H1 (cell line): ENCODE measurements at regions not wholly inside any gene's neighbourhood (a gene's known extent, or its start where the extent isn't known, plus 50 kb on each side); places are given as distances from the start of the nearest gene placed in this dataset.

Experiments used
- CTCF ChIA-PET: fragments of 300-600 bp; sonication (Branson Sonifier 250); formaldehyde crosslinking; loops from one replicate; lab custom pipeline; 2021; ENCODE audit not compliant: partially characterized antibody; lab: Charles Lee
- POLR2A ChIA-PET: fragments of 300-600 bp; sonication (Branson Sonifier 250); formaldehyde crosslinking; loops from one replicate; lab custom pipeline; 2021; ENCODE audit warnings: inconsistent platforms; ENCODE audit not compliant: partially characterized antibody; lab: Charles Lee
- DNase-seq, 2 experiments: peaks; one replicate each; pipeline versions ENCODE4 v3.0.0 to v3.0.0-alpha.2; 2010 to 2022; ENCODE audit warnings: low spot score in 2 of 2, low read depth in 1 of 2, mixed read lengths in 1 of 2
- FAIRE-seq: peaks from 2 replicates; lab custom pipeline; 2011; peaks lifted over from hg19 to GRCh38; lab: Jason Lieb, UNC
- H2AFZ ChIP-seq: 2 replicates; pipeline ENCODE4 v1.8.1; 2012; ENCODE audit warnings: low read length, inconsistent platforms
- H2AK5ac ChIP-seq: 2 replicates; pipeline ENCODE4 v1.6.1; 2013; ENCODE audit warnings: low read depth, low read length
- H2BK120ac ChIP-seq: replicated peaks from 2 replicates; pipeline ENCODE3; 2013; ENCODE audit warnings: low read depth, low read length, inconsistent platforms
- H2BK12ac ChIP-seq: 2 replicates; pipeline ENCODE4 v1.6.1; 2013; ENCODE audit warnings: low read depth, low read length
- H2BK15ac ChIP-seq: 2 replicates; pipeline ENCODE4 v1.6.1; 2013; ENCODE audit warnings: low read length
- H2BK20ac ChIP-seq: 2 replicates; pipeline ENCODE4 v1.6.1; 2013; ENCODE audit warnings: low read length
- H2BK5ac ChIP-seq: 2 replicates; pipeline ENCODE4 v1.6.1; 2013; ENCODE audit warnings: low read depth, low read length
- H3K14ac ChIP-seq: 2 replicates; pipeline ENCODE4 v1.6.1; 2013; ENCODE audit warnings: inconsistent platforms; ENCODE audit not compliant: insufficient read length
- H3K18ac ChIP-seq: 2 replicates; pipeline ENCODE4 v1.6.1; 2013; ENCODE audit warnings: low read length; ENCODE audit errors: extremely low read depth
- H3K23ac ChIP-seq: 2 replicates; pipeline ENCODE4 v1.6.1; 2013; ENCODE audit warnings: inconsistent platforms; ENCODE audit not compliant: insufficient read length
- H3K23me2 ChIP-seq: 2 replicates; pipeline ENCODE4 v1.6.1; 2013; ENCODE audit warnings: low read depth, low read length
- H3K27ac ChIP-seq: 2 replicates; pipeline ENCODE4 v1.6.1; 2011; ENCODE audit warnings: low read depth, low read length, inconsistent platforms
- H3K27me3 ChIP-seq, 4 experiments: replicated peaks in 1 of 4; 1 replicate in 1 of 4; 2 replicates in 3 of 4; pipeline versions ENCODE4 v1.6.1 to v1.8.1; 2011 to 2013; ENCODE audit warnings: low read length in 3 of 4, mild to moderate bottlenecking in 3 of 4, inconsistent platforms in 2 of 4, mixed read lengths in 2 of 4, moderate library complexity in 1 of 4; ENCODE audit not compliant: control insufficient read depth in 3 of 4, insufficient read depth in 3 of 4; ENCODE audit errors: extremely low read depth in 1 of 4
- H3K36me3 ChIP-seq, 4 experiments: 2 replicates each; pipeline versions ENCODE4 v1.6.1 to v1.8.1; 2011 to 2013; ENCODE audit warnings: mild to moderate bottlenecking in 4 of 4, low read length in 3 of 4, moderate library complexity in 2 of 4, control low read depth in 1 of 4, inconsistent platforms in 1 of 4; ENCODE audit not compliant: insufficient read depth in 4 of 4, control insufficient read depth in 2 of 4
- H3K4ac ChIP-seq: replicated peaks from 2 replicates; pipeline ENCODE3; 2013; ENCODE audit warnings: low read length, low read depth, mixed read lengths, inconsistent platforms; ENCODE audit not compliant: insufficient read length
- H3K4me1 ChIP-seq, 4 experiments: replicated peaks in 1 of 4; 1 replicate in 1 of 4; 2 replicates in 3 of 4; pipeline versions ENCODE4 v1.6.1 to v1.8.1; 2011 to 2013; ENCODE audit warnings: low read length in 3 of 4, inconsistent platforms in 2 of 4, mixed read lengths in 1 of 4; ENCODE audit not compliant: insufficient read depth in 4 of 4, control insufficient read depth in 3 of 4
- H3K4me2 ChIP-seq, 2 experiments: 2 replicates each; pipeline versions ENCODE4 v1.6.1 to v1.8.1; 2011 to 2013; ENCODE audit warnings: low read depth in 2 of 2, low read length in 2 of 2, control low read depth in 1 of 2, inconsistent platforms in 1 of 2, mild to moderate bottlenecking in 1 of 2; ENCODE audit not compliant: insufficient read depth in 1 of 2
- H3K4me3 ChIP-seq, 4 experiments: fragments of 200-600, 300-600 bp in 1 of 4; sonication (generic), shearing (Covaris generic), sonication (Bioruptor Twin) in 1 of 4; 2 replicates each; pipeline versions ENCODE4 v1.5.1 to v1.8.1; 2011 to 2016; ENCODE audit warnings: low read length in 4 of 4, low read depth in 3 of 4, control low read depth in 2 of 4, inconsistent platforms in 2 of 4, mild to moderate bottlenecking in 2 of 4, mixed read lengths in 1 of 4, moderate library complexity in 1 of 4; ENCODE audit not compliant: insufficient read depth in 2 of 4; ENCODE audit errors: extremely low read depth in 1 of 4
- H3K56ac ChIP-seq: replicated peaks from 2 replicates; pipeline ENCODE3; 2013; ENCODE audit warnings: low read depth, mild to moderate bottlenecking, mixed read lengths, low read length, inconsistent platforms; ENCODE audit not compliant: insufficient read length
- H3K79me1 ChIP-seq: 2 replicates; pipeline ENCODE4 v1.6.1; 2013; ENCODE audit warnings: low read depth, low read length, control low read depth
- H3K79me2 ChIP-seq, 2 experiments: 2 replicates each; pipeline versions ENCODE4 v1.6.1 to v1.8.1; 2012 to 2013; ENCODE audit warnings: low read length in 2 of 2, mild to moderate bottlenecking in 2 of 2, inconsistent platforms in 1 of 2; ENCODE audit not compliant: insufficient read depth in 2 of 2, control insufficient read depth in 1 of 2
- H3K9ac ChIP-seq, 4 experiments: replicated peaks in 1 of 4; 1 replicate in 1 of 4; 2 replicates in 3 of 4; pipeline versions ENCODE4 v1.6.1 to v1.8.1; 2011 to 2013; ENCODE audit warnings: low read depth in 3 of 4, low read length in 3 of 4, control low read depth in 2 of 4, mild to moderate bottlenecking in 2 of 4, moderate library complexity in 2 of 4, inconsistent platforms in 1 of 4; ENCODE audit errors: extremely low read depth in 1 of 4
- H3K9me3 ChIP-seq, 2 experiments: 2 replicates each; pipeline versions ENCODE4 v1.6.1 to v1.8.1; 2012 to 2013; ENCODE audit warnings: mild to moderate bottlenecking in 2 of 2, moderate library complexity in 2 of 2, control low read depth in 1 of 2, inconsistent platforms in 1 of 2, low read depth in 1 of 2, low read length in 1 of 2, mixed read lengths in 1 of 2; ENCODE audit not compliant: insufficient read depth in 2 of 2
- H4K20me1 ChIP-seq, 2 experiments: replicated peaks in 1 of 2; 2 replicates each; pipeline versions ENCODE3 to v1.8.1; 2011 to 2013; ENCODE audit warnings: inconsistent platforms in 2 of 2, low read length in 2 of 2, mild to moderate bottlenecking in 1 of 2; ENCODE audit not compliant: insufficient read depth in 2 of 2, control insufficient read depth in 1 of 2
- H4K5ac ChIP-seq: 2 replicates; pipeline ENCODE4 v1.6.1; 2013; ENCODE audit warnings: low read length, low read depth, mixed read lengths, inconsistent platforms; ENCODE audit not compliant: insufficient read length
- H4K8ac ChIP-seq: 2 replicates; pipeline ENCODE4 v1.8.0; 2013; ENCODE audit warnings: mild to moderate bottlenecking, moderate library complexity, low read length, inconsistent platforms; ENCODE audit not compliant: insufficient read depth; ENCODE audit errors: extremely low read depth
- H4K91ac ChIP-seq: replicated peaks from 2 replicates; pipeline ENCODE3; 2013; ENCODE audit warnings: low read length, mixed read lengths, inconsistent platforms; ENCODE audit not compliant: insufficient read length
- CHD1 ChIP-seq: IDR thresholded peaks from 2 replicates; pipeline ENCODE4 v1.6.1; 2012; ENCODE audit warnings: low read depth, low read length, improper control_type of control experiment
- EGR1 ChIP-seq: IDR thresholded peaks from 2 replicates; pipeline ENCODE4 v1.6.1; 2011; ENCODE audit warnings: low read depth, low read length, borderline replicate concordance
- HDAC2 ChIP-seq, 2 experiments: fragments of 300-600 bp in 1 of 2; sonication (generic) in 1 of 2; IDR thresholded peaks; 2 replicates each; pipeline ENCODE4 v1.6.1; 2011 to 2012; ENCODE audit warnings: low read depth in 2 of 2, low read length in 2 of 2, mild to moderate bottlenecking in 2 of 2, moderate library complexity in 2 of 2, borderline replicate concordance in 1 of 2, inconsistent platforms in 1 of 2
- JUN ChIP-seq: IDR thresholded peaks from 2 replicates; pipeline ENCODE4 v1.6.1; 2011; ENCODE audit warnings: low read depth, mild to moderate bottlenecking, improper control_type of control experiment, low read length
- KDM4A ChIP-seq: IDR thresholded peaks from one replicate; pipeline ENCODE4 v1.7.1; 2012; ENCODE audit warnings: low read depth, mild to moderate bottlenecking, moderate library complexity, low read length, inconsistent platforms; ENCODE audit not compliant: severe bottlenecking
- NANOG ChIP-seq: IDR thresholded peaks from 2 replicates; pipeline ENCODE4 v1.6.1; 2011; ENCODE audit warnings: low read length, low read depth, mild to moderate bottlenecking, inconsistent platforms; ENCODE audit not compliant: insufficient read depth, poor library complexity, severe bottlenecking
- POU5F1 ChIP-seq: IDR thresholded peaks from 2 replicates; pipeline ENCODE4 v1.6.1; 2011; ENCODE audit warnings: low read depth, mild to moderate bottlenecking, low read length, moderate library complexity
- RAD21 ChIP-seq, 2 experiments: IDR thresholded peaks in 1 of 2; conservative IDR thresholded peaks in 1 of 2; 2 replicates each; pipeline ENCODE4 v1.6.1; 2011; ENCODE audit warnings: low read depth in 2 of 2, low read length in 2 of 2, improper control_type of control experiment in 1 of 2, inconsistent platforms in 1 of 2, mild to moderate bottlenecking in 1 of 2, moderate library complexity in 1 of 2
- RFX5 ChIP-seq: IDR thresholded peaks from 2 replicates; pipeline ENCODE4 v1.6.1; 2011; ENCODE audit warnings: low read depth, low read length, improper control_type of control experiment, borderline replicate concordance
- SIX5 ChIP-seq: IDR thresholded peaks from 2 replicates; pipeline ENCODE4 v1.6.1; 2011; ENCODE audit warnings: mild to moderate bottlenecking, low read depth, low read length
- SP4 ChIP-seq: IDR thresholded peaks from 2 replicates; pipeline ENCODE4 v1.6.1; 2012; ENCODE audit warnings: low read length, inconsistent platforms
- ZNF274 ChIP-seq: IDR thresholded peaks from 2 replicates; pipeline ENCODE4 v1.7.0; 2012; ENCODE audit warnings: low read length, borderline replicate concordance; ENCODE audit errors: extremely low read depth
- WGBS, 2 experiments: shearing (Covaris generic) in 1 of 2; methylation state at CpG; one replicate each; pipeline versions ENCODE4 v1.1.6 to v1.1.7; 2013 to 2015; ENCODE audit warnings: low lambda C conversion rate in 2 of 2, mixed read lengths in 2 of 2, inconsistent platforms in 1 of 2, low coverage in 1 of 2, missing lambda C conversion rate in 1 of 2; ENCODE audit not compliant: insufficient replicate concordance in 2 of 2, insufficient coverage in 1 of 2, insufficient read length in 1 of 2; ENCODE audit errors: extremely low coverage in 1 of 2, missing lambda C conversion rate in 1 of 2; 5-methylcytosine and 5-hydroxymethylcytosine counted together
- TF ChIP-seq, protein P1 (sequence below): IDR thresholded peaks from 2 replicates; pipeline ENCODE4 v1.6.1; 2012; ENCODE audit warnings: inconsistent platforms

DNA sequence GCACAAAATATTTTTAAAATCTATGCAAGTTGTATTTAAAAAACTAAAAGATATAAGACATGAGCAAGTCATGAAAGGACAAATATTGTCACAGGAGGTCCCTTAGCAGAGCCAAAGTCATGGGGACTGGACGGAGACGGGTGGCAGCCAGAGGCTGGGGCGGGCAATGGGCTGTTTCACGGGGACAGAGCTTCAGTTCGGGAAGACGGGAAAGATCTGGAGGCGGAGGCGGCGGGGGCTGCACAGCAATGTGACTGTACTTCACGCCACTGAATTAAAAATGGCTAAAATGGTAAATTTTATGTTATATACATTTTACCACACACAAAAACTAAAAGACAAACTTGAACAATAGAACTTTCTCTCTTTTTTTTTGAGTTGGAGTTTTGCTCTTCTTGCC, 60.0 kb upstream of the METRNL start:
- no peak overlapping the region for H3K4ac ChIP-seq
- H3K27ac ChIP-seq: no peak overlapping the region
- H3K36me3 ChIP-seq: no peaks in the 10 kb centered on the region; a peak in 2 of 8 replicates
- POLR2A ChIA-PET: no interaction called here
- no peaks in the 10 kb centered on the region for H4K20me1 ChIP-seq
- no peak overlapping the region for H3K4me3 ChIP-seq
- no peak overlapping the region for H2AFZ ChIP-seq
- H2BK5ac ChIP-seq: no peak overlapping the region
- no peak overlapping the region for H3K56ac ChIP-seq
- H2BK15ac ChIP-seq: no peak overlapping the region
- no peaks in the 10 kb centered on the region for H3K27me3 ChIP-seq
- TF ChIP-seq ZNF274: no peak
- TF ChIP-seq, protein P1, sequence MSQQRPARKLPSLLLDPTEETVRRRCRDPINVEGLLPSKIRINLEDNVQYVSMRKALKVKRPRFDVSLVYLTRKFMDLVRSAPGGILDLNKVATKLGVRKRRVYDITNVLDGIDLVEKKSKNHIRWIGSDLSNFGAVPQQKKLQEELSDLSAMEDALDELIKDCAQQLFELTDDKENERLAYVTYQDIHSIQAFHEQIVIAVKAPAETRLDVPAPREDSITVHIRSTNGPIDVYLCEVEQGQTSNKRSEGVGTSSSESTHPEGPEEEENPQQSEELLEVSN: no peak
- TF ChIP-seq JUN: no peak
- no peak for TF ChIP-seq SIX5
- TF ChIP-seq HDAC2 (IDR thresholded peaks at IDR 0.05; ENCODE audit: borderline replicate concordance in 1 of 2, low read depth in 2 of 2, low read length in 2 of 2): no peak
- no peak for TF ChIP-seq RFX5
- no peak for TF ChIP-seq NANOG
- no peak for TF ChIP-seq EGR1
- no peak for TF ChIP-seq KDM4A
- TF ChIP-seq RAD21 (IDR thresholded peaks at IDR 0.05 in 1 of 2, conservative IDR thresholded peaks at IDR 0.05 in 1 of 2; ENCODE audit: low read depth in 2 of 2, low read length in 2 of 2): no peak
- TF ChIP-seq POU5F1: no peak
- no peak for TF ChIP-seq CHD1
- TF ChIP-seq SP4: no peak
- FAIRE-seq (no peak), DNase-seq (no peak)
- CTCF ChIA-PET: no interaction called here
- H2BK120ac ChIP-seq: no peak overlapping the region
- H2BK20ac ChIP-seq: no peak overlapping the region
- H3K23ac ChIP-seq: no peak overlapping the region
- peaks cover 0 to 7% of the 10 kb centered on the region in 2 experiments; a peak in 2 of 4 replicates for H3K9me3 ChIP-seq
- no peak overlapping the region for H3K18ac ChIP-seq
- H3K79me2 ChIP-seq: no peaks in the 10 kb centered on the region
- no peaks in the 10 kb centered on the region; a peak in 1 of 7 replicates for H3K4me1 ChIP-seq
- no peaks in the 10 kb centered on the region; the same call in 1 of the 2 replicates for H3K23me2 ChIP-seq
- H2BK12ac ChIP-seq: no peak overlapping the region
- H3K79me1 ChIP-seq: no peaks in the 10 kb centered on the region
- no peak overlapping the region for H3K9ac ChIP-seq
- 64% methylated on average over 10 of the region's 10 CpGs; no CpG with 5 or more reads in 1 of the 2 experiments for WGBS, 2 experiments
- H4K5ac ChIP-seq: no peak overlapping the region
- H3K14ac ChIP-seq: no peak overlapping the region
- H3K4me2 ChIP-seq: no peak overlapping the region
- H4K8ac ChIP-seq: no peak overlapping the region
- H4K91ac ChIP-seq: no peak overlapping the region
- H2AK5ac ChIP-seq: no peak overlapping the region
